Prostate gland (tissue), 2 donors: ENCODE measurements at regions not wholly inside any gene's neighbourhood (a gene's known extent, or its start where the extent isn't known, plus 50 kb on each side); places are given as distances from the start of the nearest gene placed in this dataset.

Experiments used
- CTCF ChIP-seq, 4 experiments: fragments of 200-600 bp in 2 of 4; fragments of 450-650 bp in 2 of 4; sonication (generic) in 2 of 4; IDR thresholded peaks; 1 replicate in 3 of 4; 2 replicates in 1 of 4; pipeline ENCODE4 v1.5.1; 2016 to 2019; ENCODE audit warnings: antibody characterized with exemption in 4 of 4, mild to moderate bottlenecking in 2 of 4, moderate library complexity in 2 of 4
- POLR2A ChIP-seq: fragments of 450-650 bp; IDR thresholded peaks from one replicate; pipeline ENCODE4 v1.6.1; 2016; ENCODE audit warnings: antibody characterized with exemption, mild to moderate bottlenecking
- POLR2AphosphoS5 ChIP-seq: sonication (generic); formaldehyde crosslinking; IDR thresholded peaks from one replicate; pipeline ENCODE4 v1.6.1; 2017; ENCODE audit warnings: antibody characterized with exemption

- TF ChIP-seq CTCF (IDR thresholded peaks at IDR 0.05): no peak
- no peak for TF ChIP-seq POLR2A
- TF ChIP-seq POLR2AphosphoS5: no peak
These were observed 339.7 kb downstream of the RPRM start for GRCh38 chr2:153138651-153139375.
